Brain microvascular endothelial cell (primary cell): ENCODE measurements at regions not wholly inside any gene's neighbourhood (a gene's known extent, or its start where the extent isn't known, plus 50 kb on each side); places are given as distances from the start of the nearest gene placed in this dataset.

Source experiments
- DNase-seq: peaks from one replicate; pipeline ENCODE4 v3.0.0-alpha.2; 2020
- H3K27ac ChIP-seq: fragments of 250-450 bp; sonication (Bioruptor Pico); 2 replicates; pipeline ENCODE4 v1.5.1; 2020; ENCODE audit warnings: mild to moderate bottlenecking, moderate library complexity
- H3K27me3 ChIP-seq: fragments of 250-450 bp; sonication (Bioruptor Pico); replicated peaks from 2 replicates; pipeline ENCODE4 v1.5.1; 2020; ENCODE audit warnings: mild to moderate bottlenecking
- H3K36me3 ChIP-seq: fragments of 250-450 bp; sonication (Bioruptor Pico); replicated peaks from 2 replicates; pipeline ENCODE4 v1.5.1; 2020; ENCODE audit warnings: mild to moderate bottlenecking
- H3K4me3 ChIP-seq: 2 replicates; pipeline ENCODE4 v1.5.1; 2011; ENCODE audit warnings: low read depth, mild to moderate bottlenecking, control low read depth, low read length, moderate library complexity
- in situ Hi-C: cut with HindIII; loops from 2 replicates; pipeline ENCODE4 v1.10.0; 2017; ENCODE audit warnings: low sequenced_read_pairs, low pct_ligation_motif_present
- TF ChIP-seq, protein P1 (sequence below): IDR thresholded peaks from 2 replicates; pipeline ENCODE4 v1.5.1; 2011; ENCODE audit warnings: low read depth, mild to moderate bottlenecking, moderate library complexity, low read length, control low read depth, inconsistent platforms; ENCODE audit errors: missing control alignments

- no peak for DNase-seq
- Histone ChIP-seq H3K36me3 (no peaks in the 10 kb centered on the region), H3K27ac (no peak overlapping the region), H3K27me3 (no peaks in the 10 kb centered on the region), H3K4me3 (no peak overlapping the region)
- TF ChIP-seq, protein P1, sequence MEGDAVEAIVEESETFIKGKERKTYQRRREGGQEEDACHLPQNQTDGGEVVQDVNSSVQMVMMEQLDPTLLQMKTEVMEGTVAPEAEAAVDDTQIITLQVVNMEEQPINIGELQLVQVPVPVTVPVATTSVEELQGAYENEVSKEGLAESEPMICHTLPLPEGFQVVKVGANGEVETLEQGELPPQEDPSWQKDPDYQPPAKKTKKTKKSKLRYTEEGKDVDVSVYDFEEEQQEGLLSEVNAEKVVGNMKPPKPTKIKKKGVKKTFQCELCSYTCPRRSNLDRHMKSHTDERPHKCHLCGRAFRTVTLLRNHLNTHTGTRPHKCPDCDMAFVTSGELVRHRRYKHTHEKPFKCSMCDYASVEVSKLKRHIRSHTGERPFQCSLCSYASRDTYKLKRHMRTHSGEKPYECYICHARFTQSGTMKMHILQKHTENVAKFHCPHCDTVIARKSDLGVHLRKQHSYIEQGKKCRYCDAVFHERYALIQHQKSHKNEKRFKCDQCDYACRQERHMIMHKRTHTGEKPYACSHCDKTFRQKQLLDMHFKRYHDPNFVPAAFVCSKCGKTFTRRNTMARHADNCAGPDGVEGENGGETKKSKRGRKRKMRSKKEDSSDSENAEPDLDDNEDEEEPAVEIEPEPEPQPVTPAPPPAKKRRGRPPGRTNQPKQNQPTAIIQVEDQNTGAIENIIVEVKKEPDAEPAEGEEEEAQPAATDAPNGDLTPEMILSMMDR, result no peak
- in situ Hi-C loops, result no loop called here
Observed at GRCh38 chr11:110990311-110990710, 255.2 kb upstream of the POU2AF2 start.

DNA sequence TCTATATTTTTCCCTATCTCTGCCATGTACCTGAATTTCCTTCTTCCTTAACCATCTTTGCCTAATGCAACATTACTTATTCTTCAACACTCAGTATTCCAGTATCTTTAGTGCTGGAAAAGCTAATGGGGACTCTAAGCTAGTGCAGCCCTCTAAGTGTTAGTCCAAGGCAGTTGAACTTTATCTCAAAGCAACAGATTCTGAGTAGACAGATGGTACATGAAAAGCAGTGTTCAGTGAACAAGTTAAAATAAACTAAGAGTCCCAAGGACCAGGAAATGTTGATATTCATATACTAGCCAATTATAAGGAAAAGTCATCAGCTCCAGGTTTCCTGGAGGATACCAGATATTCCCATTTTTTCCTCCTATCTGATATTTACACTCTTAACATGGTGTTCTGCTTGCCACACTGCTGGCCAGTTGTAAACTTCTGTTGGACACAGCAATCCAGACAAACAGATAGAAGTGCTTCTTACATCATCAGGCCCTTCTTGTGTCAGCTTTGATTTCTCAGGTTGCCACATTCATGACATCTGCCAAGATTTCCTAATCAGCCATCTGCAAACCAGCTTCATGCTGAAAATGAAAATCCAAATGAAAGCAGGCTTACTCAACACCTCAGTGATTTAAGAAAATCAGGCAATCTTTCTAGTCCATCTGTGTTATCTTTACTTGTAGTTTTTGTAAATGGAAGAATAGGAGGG lies 255.9 kb upstream of the POU2AF2 start:
- no peaks in the 10 kb centered on the region for H3K36me3 ChIP-seq
- TF ChIP-seq, protein P1, result no peak
- no peak overlapping the region for H3K27ac ChIP-seq
- no peak for DNase-seq
- no peak overlapping the region for H3K4me3 ChIP-seq
- no peaks in the 10 kb centered on the region for H3K27me3 ChIP-seq
- in situ Hi-C loops, result no loop called here

- in situ Hi-C loops, result no loop called here
- DNase-seq, result no peak
Observed at GRCh38 chr11:110988671-110989070, 256.9 kb upstream of the POU2AF2 start.

GRCh38 chr11:110986016-110986415 lies 259.5 kb upstream of the POU2AF2 start:
- no peaks in the 10 kb centered on the region for H3K36me3 ChIP-seq
- DNase-seq, result no peak
- H3K27ac ChIP-seq, result no peak overlapping the region
- in situ Hi-C loops, result no loop called here
- no peaks in the 10 kb centered on the region for H3K27me3 ChIP-seq
- TF ChIP-seq, protein P1, result no peak
- no peak overlapping the region for H3K4me3 ChIP-seq

More at GRCh38 chr11:110988671-110989070, 256.9 kb upstream of the POU2AF2 start:
- Histone ChIP-seq H3K27me3 (no peaks in the 10 kb centered on the region), H3K4me3 (no peak overlapping the region), H3K27ac (no peak overlapping the region), H3K36me3 (no peaks in the 10 kb centered on the region)
- TF ChIP-seq, protein P1, result no peak

GRCh38 chr11:110985547-110985946 lies 260.0 kb upstream of the POU2AF2 start:
- Histone ChIP-seq H3K36me3 (no peaks in the 10 kb centered on the region), H3K27ac (no peak overlapping the region), H3K27me3 (no peaks in the 10 kb centered on the region), H3K4me3 (no peak overlapping the region)
- no peak for DNase-seq
- in situ Hi-C loops, result no loop called here
- TF ChIP-seq, protein P1, result no peak

DNA sequence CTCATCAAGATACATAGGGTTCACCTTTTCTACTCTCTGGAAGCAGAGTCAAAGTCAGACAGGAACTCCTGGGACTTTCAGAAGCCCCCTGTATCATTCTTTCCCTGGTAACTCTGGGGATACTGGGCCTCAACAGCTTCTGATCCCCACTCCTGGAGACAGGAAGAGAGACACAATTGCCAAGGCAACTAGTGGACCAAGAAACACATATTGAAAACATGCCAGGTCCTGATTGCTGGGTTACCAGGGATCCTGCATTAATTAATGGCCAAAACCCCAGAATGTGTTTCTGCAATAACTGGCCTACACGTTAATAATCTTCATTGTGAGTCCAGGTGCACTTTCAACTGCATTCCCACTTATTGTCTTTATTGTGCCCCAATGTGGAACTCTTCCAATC lies 260.8 kb upstream of the POU2AF2 start:
- H3K4me3 ChIP-seq, result no peak overlapping the region
- TF ChIP-seq, protein P1, result no peak
- H3K27me3 ChIP-seq, result no peaks in the 10 kb centered on the region
- in situ Hi-C loops, result no loop called here
- no peak for DNase-seq
- no peaks in the 10 kb centered on the region for H3K36me3 ChIP-seq
- no peak overlapping the region for H3K27ac ChIP-seq
